GM23338 (cell line): ENCODE measurements at regions not wholly inside any gene's neighbourhood (a gene's known extent, or its start where the extent isn't known, plus 50 kb on each side); places are given as distances from the start of the nearest gene placed in this dataset.

Experiments
- EZH2 ChIP-seq: fragments of 200-600 bp; sonication (generic); IDR thresholded peaks from one replicate; pipeline ENCODE4 v1.8.0; 2017; ENCODE audit warnings: antibody characterized with exemption, mild to moderate bottlenecking, low read depth; ENCODE audit not compliant: unreplicated experiment
- EZH2phosphoT487 ChIP-seq: fragments of 200-600 bp; sonication (generic); IDR thresholded peaks from one replicate; pipeline ENCODE4 v1.8.1; 2018; ENCODE audit warnings: antibody characterized with exemption; ENCODE audit not compliant: unreplicated experiment
- POLR2AphosphoS5 ChIP-seq: IDR thresholded peaks from 2 replicates; pipeline ENCODE4 v1.6.1; 2016; ENCODE audit warnings: antibody characterized with exemption, low read depth
- STAT1 ChIP-seq: IDR thresholded peaks from one replicate; pipeline ENCODE4 v1.6.1; 2016; ENCODE audit warnings: antibody characterized with exemption; ENCODE audit not compliant: unreplicated experiment
- ZNF331 ChIP-seq: fragments of 250-450 bp; sonication (Bioruptor Pico); IDR thresholded peaks from 2 replicates; pipeline ENCODE4 v1.5.0; 2020; ENCODE audit warnings: low read depth, mild to moderate bottlenecking, moderate library complexity
- TF ChIP-seq, protein P1 (sequence below), 2 experiments: fragments of 200-600 bp in 1 of 2; sonication (generic) in 1 of 2; conservative IDR thresholded peaks; 2 replicates each; pipeline versions ENCODE4 v1.5.1 to v1.6.1; 2016 to 2017; ENCODE audit warnings: antibody characterized with exemption in 2 of 2, low read depth in 2 of 2, mild to moderate bottlenecking in 2 of 2, moderate library complexity in 1 of 2

DNA sequence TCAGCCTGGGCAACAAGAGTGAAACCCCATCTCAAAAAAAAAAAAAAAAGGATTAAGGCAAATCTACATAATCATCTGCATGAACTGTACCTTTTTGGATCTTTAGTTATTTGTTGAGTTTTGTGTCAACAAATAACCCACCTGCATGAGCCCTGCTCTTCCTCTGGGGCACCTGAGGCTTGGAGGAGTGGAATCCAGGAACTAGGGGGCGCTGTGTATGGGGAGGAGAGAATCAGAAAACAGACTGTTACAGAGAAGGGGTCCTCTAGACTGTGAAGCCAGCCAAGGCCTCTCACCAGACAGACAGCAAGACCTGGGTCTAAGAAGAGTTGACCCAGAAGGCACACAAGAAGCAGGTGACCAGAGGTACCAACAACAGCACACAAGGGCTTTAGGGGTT is 682.8 kb upstream of the NRP1 start:
- TF ChIP-seq, protein P1, sequence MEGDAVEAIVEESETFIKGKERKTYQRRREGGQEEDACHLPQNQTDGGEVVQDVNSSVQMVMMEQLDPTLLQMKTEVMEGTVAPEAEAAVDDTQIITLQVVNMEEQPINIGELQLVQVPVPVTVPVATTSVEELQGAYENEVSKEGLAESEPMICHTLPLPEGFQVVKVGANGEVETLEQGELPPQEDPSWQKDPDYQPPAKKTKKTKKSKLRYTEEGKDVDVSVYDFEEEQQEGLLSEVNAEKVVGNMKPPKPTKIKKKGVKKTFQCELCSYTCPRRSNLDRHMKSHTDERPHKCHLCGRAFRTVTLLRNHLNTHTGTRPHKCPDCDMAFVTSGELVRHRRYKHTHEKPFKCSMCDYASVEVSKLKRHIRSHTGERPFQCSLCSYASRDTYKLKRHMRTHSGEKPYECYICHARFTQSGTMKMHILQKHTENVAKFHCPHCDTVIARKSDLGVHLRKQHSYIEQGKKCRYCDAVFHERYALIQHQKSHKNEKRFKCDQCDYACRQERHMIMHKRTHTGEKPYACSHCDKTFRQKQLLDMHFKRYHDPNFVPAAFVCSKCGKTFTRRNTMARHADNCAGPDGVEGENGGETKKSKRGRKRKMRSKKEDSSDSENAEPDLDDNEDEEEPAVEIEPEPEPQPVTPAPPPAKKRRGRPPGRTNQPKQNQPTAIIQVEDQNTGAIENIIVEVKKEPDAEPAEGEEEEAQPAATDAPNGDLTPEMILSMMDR (conservative IDR thresholded peaks at IDR 0.05; ENCODE audit: low read depth in 2 of 2): peak; percentile 83 to 93
- no peak for TF ChIP-seq EZH2phosphoT487
- TF ChIP-seq POLR2AphosphoS5: no peak
- TF ChIP-seq STAT1: no peak
- no peak for TF ChIP-seq ZNF331 (CRISPR knock-in tag)
- TF ChIP-seq EZH2: no peak
